GM19468 (cell line): ENCODE measurements at regions not wholly inside any gene's neighbourhood (a gene's known extent, or its start where the extent isn't known, plus 50 kb on each side); places are given as distances from the start of the nearest gene placed in this dataset.
"Not testable (repeated sequence)": the region's sequence is repeated elsewhere in the genome, so short reads cannot be mapped to it uniquely, and the experiment has no call there.

Experiments
- ATAC-seq: cut with Tn5 transposase; IDR thresholded peaks from one replicate; pipeline ENCODE4 v1.9.1; 2021; ENCODE audit warnings: mild to moderate bottlenecking, moderate library complexity, moderate number of reproducible peaks; ENCODE audit not compliant: unreplicated experiment; ENCODE audit errors: extremely low read depth

DNA sequence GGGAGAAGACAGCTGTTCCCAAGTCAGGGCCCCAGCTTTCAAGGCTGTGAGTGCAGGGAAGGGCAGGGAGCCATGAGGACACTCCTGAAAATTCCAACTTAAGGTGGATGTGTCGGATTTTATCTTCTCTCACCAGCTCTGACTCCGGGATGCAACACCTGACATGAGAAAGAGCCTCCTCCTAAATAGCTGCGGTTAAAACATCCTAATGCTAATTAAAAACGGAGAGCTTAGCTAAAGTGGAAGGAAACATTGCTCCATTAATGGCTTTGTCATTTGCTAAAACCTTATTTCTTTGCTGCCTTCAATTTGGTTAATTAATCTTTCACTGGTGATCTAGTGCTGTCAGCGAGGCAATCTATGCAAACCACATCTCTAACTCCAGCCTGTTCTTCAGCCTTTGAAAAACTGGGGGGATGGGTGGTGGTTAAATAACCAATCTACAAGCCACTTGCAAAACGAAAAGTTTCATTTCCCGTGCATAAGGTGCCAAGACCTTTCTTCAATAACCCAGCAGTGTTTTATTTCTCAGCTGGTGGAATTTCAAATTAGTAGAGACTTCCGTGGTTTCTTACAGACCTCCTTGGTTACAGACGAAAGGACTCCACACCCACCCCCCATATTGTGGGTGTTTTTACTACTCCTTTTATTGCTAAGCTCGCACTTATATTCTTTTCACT, 379.6 kb downstream of the MLLT3 start:
- ATAC-seq = peak; percentile 96

GRCh38 chr9:20240498-20240897, 381.8 kb downstream of the MLLT3 start:
- no peak for ATAC-seq

DNA sequence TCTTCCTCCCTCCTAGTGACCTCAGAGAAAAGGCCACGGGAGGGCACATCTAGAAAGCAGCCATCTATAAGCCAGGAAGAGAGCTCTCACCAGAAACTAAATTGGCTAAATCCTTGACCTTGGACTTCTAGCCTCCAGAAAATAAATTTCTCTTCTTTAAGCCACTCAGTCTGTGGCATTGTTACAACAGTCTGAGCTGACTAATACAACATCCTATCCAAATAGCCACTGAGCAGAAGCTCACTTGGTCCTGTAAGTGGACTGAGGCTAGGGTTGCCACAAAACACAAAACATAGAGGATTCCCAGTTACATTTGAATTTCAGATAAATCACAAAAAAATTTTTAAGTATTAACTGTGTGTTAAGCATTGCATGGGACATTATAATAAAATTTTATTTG, 383.4 kb downstream of the MLLT3 start:
- ATAC-seq = no peak

GRCh38 chr9:20237686-20238085, 384.6 kb downstream of the MLLT3 start:
- ATAC-seq = no peak

GRCh38 chr9:20236676-20237075, 385.6 kb downstream of the MLLT3 start:
- ATAC-seq = no peak

DNA sequence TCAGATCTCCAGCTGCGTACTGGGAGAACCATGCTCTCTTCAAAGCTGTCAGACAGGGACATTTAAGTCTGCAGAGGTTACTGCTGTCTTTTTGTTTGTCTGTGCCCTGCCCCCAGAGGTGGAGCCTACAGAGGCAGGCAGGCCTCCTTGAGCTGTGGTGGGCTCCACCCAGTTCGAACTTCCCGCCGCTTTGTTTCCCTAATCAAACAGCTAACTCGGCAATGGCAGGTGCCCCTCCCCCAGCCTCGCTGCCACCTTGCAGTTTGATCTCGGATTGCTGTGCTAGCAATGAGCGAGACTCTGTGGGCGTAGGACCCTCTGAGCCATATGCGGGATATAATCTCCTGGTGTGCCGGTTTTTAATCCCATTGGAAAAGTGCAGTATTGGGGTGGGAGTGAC, 387.1 kb downstream of the MLLT3 start:
- ATAC-seq = not testable (repeated sequence)

- no peak for ATAC-seq
Observed at GRCh38 chr9:20228096-20228495, 394.2 kb downstream of the MLLT3 start.

DNA sequence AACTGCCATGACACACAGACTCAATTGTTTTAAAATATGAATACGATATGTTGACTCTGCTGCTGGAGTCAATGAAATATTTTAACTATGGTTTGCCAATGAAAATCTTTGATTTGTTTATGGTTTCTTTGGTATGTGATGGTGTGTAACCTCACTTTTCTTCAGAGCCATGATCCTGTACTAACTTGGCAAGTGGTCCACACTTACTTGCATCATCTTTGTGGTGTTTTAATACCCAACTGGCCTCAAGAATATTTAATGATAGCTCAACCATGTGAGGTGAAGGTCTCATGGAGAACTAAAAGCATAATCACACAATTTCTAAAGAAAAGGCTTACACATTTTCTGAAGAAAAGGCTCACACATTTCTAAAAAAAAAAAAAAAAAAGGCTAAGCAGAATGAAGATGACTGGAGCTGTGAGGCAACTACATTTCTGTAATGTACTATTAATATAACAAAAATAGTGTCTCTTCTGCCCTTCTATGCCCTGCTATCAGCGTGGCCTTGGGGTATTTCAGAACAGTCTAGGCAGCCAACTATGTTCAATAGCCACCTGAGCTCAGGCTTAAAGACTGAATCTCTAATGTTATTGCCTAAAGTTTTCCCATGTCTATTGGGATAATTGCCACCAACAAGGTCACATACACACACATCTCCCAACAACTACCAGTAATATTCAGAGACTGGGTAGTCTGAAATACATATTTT, 395.0 kb downstream of the MLLT3 start:
- ATAC-seq = no peak

GRCh38 chr9:20226345-20226744, 396.0 kb downstream of the MLLT3 start:
- ATAC-seq = no peak

GRCh38 chr9:20225826-20226225, 396.5 kb downstream of the MLLT3 start:
- ATAC-seq = no peak

GRCh38 chr9:20224756-20225155, 397.5 kb downstream of the MLLT3 start:
- ATAC-seq = no peak

- no peak for ATAC-seq
Observed at GRCh38 chr9:20220286-20220685, 402.0 kb downstream of the MLLT3 start.

DNA sequence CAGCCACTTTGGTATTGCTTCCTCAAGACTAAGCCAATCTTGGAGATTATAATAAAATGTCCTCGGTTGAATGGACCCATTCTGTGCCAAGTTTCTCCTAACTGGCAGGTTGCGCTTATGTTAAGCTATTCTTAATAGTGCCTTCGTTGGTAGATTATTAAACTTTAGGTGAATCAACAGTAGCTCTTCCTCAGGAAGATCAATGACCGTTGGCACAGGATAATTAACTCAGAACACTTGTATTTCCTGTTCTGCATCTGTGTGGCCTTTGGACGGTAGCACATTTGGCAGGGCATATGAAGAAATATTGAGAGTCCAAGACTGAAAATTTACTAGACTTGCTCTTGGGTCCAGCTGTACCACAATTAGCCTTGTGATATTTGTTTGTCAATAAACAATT, 402.9 kb downstream of the MLLT3 start:
- ATAC-seq = no peak

GRCh38 chr9:20217596-20217995, 404.7 kb downstream of the MLLT3 start:
- no peak for ATAC-seq

- ATAC-seq = no peak
Observed at GRCh38 chr9:20216438-20216837, 405.9 kb downstream of the MLLT3 start.

GRCh38 chr9:20215552-20215951, 406.7 kb downstream of the MLLT3 start:
- no peak for ATAC-seq

DNA sequence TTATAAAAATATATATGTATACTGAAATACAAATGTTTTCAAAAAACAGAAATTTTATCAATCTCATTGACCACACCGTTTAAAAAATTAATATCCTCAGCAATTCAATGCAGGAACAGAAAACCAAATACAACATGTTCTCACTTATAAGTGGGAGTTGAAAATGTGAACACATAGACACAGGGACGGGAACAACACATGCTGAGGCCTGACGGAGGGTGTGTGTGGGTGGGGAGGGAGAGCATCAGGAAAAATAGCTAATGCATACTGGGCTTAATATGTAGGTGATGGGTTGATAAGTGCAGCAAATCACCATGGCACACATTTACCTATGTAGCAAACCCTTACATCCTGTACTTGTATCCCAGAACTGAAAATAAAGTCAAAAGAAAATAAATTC, 409.5 kb downstream of the MLLT3 start:
- no peak for ATAC-seq

DNA sequence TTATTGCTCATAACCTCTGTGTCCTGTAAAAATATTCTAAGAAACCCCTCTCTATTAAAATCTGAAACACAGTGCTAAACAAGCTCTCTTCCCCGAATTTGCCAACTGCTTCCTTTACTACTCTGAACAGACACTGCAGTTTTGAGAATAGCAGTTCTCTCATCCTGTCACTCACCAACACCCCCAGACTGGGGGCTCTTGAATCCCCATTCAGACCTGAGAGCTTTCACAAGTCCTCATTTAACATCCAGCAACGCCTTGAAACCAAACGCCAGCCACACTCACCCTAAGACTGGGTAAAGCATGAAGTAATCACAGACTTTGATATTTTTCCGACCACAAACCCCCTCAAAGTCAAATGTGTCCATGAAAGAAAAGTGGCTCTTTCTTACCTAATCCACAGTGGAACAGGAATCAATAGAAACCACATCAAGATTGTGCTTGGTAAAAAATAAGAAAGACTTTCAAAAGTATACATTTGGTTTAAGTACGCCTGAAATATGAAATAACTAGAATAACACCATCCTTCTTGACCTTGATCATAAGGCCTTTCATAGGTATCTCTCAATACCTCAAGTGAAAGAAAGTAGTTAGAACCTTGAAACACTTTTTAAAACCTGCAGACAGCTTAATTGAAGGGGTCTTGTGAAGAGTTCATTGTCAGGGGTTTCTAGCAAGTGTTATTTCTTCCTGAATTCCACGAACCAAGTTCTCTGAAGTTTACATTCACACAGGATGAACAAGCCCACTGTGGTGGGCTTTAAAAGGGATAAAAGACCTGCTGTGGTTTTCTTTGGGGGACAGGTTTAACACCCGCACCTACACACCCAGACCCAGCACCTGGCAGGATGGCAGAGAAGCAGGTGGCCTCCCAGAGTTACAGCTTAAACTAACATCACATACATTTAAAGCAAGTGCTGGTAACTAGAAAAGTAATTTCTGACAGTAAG, 412.6 kb downstream of the MLLT3 start:
- ATAC-seq = no peak

DNA sequence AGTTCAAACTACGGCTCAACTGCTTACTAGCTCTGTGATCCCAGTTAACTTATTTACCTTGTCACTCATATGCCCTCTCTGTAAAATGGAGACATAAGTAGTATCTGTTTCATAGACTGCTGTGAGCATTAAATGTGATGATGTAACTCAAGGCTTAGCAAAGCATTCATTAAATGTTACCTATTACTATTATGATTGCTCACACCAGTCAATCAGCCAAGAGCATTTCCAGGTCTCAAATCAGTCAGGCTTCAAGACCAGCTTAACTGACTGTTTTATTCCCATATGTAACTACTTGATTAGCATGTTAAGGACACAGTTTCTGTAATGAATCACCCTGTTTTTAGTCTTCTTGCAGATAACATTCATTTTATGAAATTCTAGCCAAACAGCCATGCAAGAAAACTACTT, 413.3 kb downstream of the MLLT3 start:
- no peak for ATAC-seq

GRCh38 chr9:20208226-20208625, 414.1 kb downstream of the MLLT3 start:
- no peak for ATAC-seq

GRCh38 chr9:20207176-20207575, 415.1 kb downstream of the MLLT3 start:
- ATAC-seq = no peak
